ENCODE measurements at regions not wholly inside any gene's neighbourhood (a gene's known extent, or its start where the extent isn't known, plus 50 kb on each side); places are given as distances from the start of the nearest gene placed in this dataset.
"Not testable (repeated sequence)": the region's sequence is repeated elsewhere in the genome, so short reads cannot be mapped to it uniquely, and the experiment has no call there.

GRCh38 chr16:85510041-85510659, 103.0 kb upstream of the GSE1 start:
- no peak for DNase-seq

GRCh38 chr16:85511938-85512807, 100.9 kb upstream of the GSE1 start:
- no peak for DNase-seq

- no peak for DNase-seq
Measured at GRCh38 chr16:85512808-85513115, 100.4 kb upstream of the GSE1 start.

- no peak for DNase-seq
Measured at GRCh38 chr16:85513180-85513579, 99.9 kb upstream of the GSE1 start.

- no peak for DNase-seq
Measured at GRCh38 chr16:85513649-85514048, 99.5 kb upstream of the GSE1 start.

GRCh38 chr16:85514295-85514597, 98.9 kb upstream of the GSE1 start:
- DNase-seq: no peak

GRCh38 chr16:85514598-85515318, 98.4 kb upstream of the GSE1 start:
- no peak for DNase-seq

GRCh38 chr16:85515319-85515745, 97.8 kb upstream of the GSE1 start:
- DNase-seq: no peak

- DNase-seq: no peak
Measured at GRCh38 chr16:85515830-85516397, 97.2 kb upstream of the GSE1 start.

- DNase-seq: no peak
Measured at GRCh38 chr16:85517154-85517553, 96.0 kb upstream of the GSE1 start.

- no peak for DNase-seq
Measured at GRCh38 chr16:85517563-85518179, 95.5 kb upstream of the GSE1 start.

- DNase-seq: no peak
Measured at GRCh38 chr16:85518398-85519049, 94.6 kb upstream of the GSE1 start.

GRCh38 chr16:85519050-85519440, 94.1 kb upstream of the GSE1 start:
- DNase-seq: not testable (repeated sequence)

- DNase-seq: no peak
Measured at GRCh38 chr16:85519540-85520231, 93.4 kb upstream of the GSE1 start.

- DNase-seq: no peak
Measured at GRCh38 chr16:85520853-85521521, 92.1 kb upstream of the GSE1 start.

- no peak for DNase-seq
Measured at GRCh38 chr16:85521552-85522307, 91.4 kb upstream of the GSE1 start.

GRCh38 chr16:85522308-85522841, 90.7 kb upstream of the GSE1 start:
- DNase-seq: no peak

- no peak for DNase-seq
Measured at GRCh38 chr16:85522842-85523601, 90.1 kb upstream of the GSE1 start.

- DNase-seq: no peak
Measured at GRCh38 chr16:85523602-85524364, 89.3 kb upstream of the GSE1 start.
